Osteocyte (in vitro differentiated cells): ENCODE measurements at regions not wholly inside any gene's neighbourhood (a gene's known extent, or its start where the extent isn't known, plus 50 kb on each side); places are given as distances from the start of the nearest gene placed in this dataset.
A peak's percentile ranks its signal among the peaks of the same experiment; 100 is the strongest.

ENCODE experiments used
- DNase-seq: peaks from one replicate; pipeline ENCODE4 v3.0.0; 2021; ENCODE audit warnings: mixed read lengths; ENCODE audit not compliant: unreplicated experiment; ENCODE audit errors: extremely low spot score
- H3K27ac Mint-ChIP-seq: one replicate; pipeline ENCODE4 v1.8.0; 2021; ENCODE audit warnings: mild to moderate bottlenecking, mixed read lengths; ENCODE audit not compliant: unreplicated experiment
- H3K27me3 Mint-ChIP-seq: one replicate; pipeline ENCODE4 v1.8.0; 2021; ENCODE audit warnings: mixed read lengths; ENCODE audit not compliant: unreplicated experiment
- H3K36me3 Mint-ChIP-seq: one replicate; pipeline ENCODE4 v1.8.0; 2021; ENCODE audit warnings: mixed read lengths; ENCODE audit not compliant: unreplicated experiment
- H3K4me1 Mint-ChIP-seq: one replicate; pipeline ENCODE4 v1.8.0; 2021; ENCODE audit warnings: mixed read lengths; ENCODE audit not compliant: unreplicated experiment
- H3K4me3 Mint-ChIP-seq: one replicate; pipeline ENCODE4 v1.8.0; 2021; ENCODE audit warnings: mild to moderate bottlenecking, moderate library complexity, mixed read lengths; ENCODE audit not compliant: unreplicated experiment
- H3K9me3 Mint-ChIP-seq: one replicate; pipeline ENCODE4 v1.8.0; 2021; ENCODE audit warnings: mixed read lengths; ENCODE audit not compliant: unreplicated experiment
- TF ChIP-seq, protein P1 (sequence below): fragments of 200-600 bp; sonication (generic); IDR thresholded peaks from 2 replicates; pipeline ENCODE4 v1.5.0; 2021; ENCODE audit warnings: antibody characterized with exemption, mild to moderate bottlenecking, moderate library complexity

DNA sequence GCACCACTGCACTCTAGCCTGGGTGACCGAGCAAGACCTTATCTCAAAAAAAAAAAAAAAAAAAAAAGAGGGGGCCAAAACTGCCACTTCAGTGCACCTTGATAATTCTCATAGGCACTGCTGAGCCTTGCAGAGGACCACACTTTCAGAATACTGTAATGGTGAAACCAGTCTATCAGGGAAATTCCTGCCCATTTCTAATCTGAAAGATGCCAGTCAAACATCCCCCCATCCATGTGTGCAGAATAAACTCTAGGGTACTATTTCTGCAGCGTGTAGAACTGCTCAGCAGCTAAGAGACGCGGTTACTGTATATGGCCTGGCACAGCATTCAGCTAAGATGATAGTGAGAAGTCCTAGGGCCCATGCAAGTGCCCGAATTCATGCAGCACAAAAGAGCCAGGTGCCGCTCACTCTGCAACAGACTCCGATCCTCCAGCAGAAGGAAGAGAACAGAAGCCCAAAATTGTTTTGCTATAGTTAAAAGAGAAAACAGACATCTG lies 286.8 kb upstream of the KLF14 start:
- TF ChIP-seq, protein P1, sequence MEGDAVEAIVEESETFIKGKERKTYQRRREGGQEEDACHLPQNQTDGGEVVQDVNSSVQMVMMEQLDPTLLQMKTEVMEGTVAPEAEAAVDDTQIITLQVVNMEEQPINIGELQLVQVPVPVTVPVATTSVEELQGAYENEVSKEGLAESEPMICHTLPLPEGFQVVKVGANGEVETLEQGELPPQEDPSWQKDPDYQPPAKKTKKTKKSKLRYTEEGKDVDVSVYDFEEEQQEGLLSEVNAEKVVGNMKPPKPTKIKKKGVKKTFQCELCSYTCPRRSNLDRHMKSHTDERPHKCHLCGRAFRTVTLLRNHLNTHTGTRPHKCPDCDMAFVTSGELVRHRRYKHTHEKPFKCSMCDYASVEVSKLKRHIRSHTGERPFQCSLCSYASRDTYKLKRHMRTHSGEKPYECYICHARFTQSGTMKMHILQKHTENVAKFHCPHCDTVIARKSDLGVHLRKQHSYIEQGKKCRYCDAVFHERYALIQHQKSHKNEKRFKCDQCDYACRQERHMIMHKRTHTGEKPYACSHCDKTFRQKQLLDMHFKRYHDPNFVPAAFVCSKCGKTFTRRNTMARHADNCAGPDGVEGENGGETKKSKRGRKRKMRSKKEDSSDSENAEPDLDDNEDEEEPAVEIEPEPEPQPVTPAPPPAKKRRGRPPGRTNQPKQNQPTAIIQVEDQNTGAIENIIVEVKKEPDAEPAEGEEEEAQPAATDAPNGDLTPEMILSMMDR = no peak
- Mint-ChIP-seq H3K9me3 (no peaks in the 10 kb centered on the region), H3K36me3 (peaks cover 19% of the 10 kb centered on the region), H3K4me3 (no peak overlapping the region), H3K4me1 (peaks cover 24% of the 10 kb centered on the region), H3K27ac (no peak overlapping the region), H3K27me3 (no peaks in the 10 kb centered on the region)
- DNase-seq = no peak

DNA sequence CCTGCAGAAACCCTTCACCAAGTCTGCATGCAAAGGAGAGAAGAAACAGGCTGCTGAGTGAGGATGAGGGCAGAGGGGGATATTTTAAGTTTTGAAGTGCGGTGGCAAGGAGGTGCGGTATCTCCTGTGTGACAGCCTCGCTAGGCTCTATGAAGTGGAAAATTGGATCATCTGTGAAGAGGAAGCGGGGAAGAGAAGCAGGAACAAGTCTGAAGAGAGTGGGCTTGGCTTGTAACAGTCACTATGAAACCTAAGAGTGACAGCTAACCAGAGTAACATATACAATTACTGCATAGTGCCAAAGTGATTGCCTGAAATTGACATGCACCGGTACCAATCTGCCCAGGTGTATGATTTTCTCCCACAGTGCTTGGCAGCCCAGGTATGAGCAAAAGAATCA lies 287.5 kb upstream of the KLF14 start:
- H3K4me3 Mint-ChIP-seq = peak overlapping the region; percentile 3
- H3K36me3 Mint-ChIP-seq = peaks cover 19% of the 10 kb centered on the region
- TF ChIP-seq, protein P1 = no peak
- H3K9me3 Mint-ChIP-seq = no peaks in the 10 kb centered on the region
- peak overlapping the region; percentile 40 for H3K27ac Mint-ChIP-seq
- H3K27me3 Mint-ChIP-seq = no peaks in the 10 kb centered on the region
- peaks cover 17% of the 10 kb centered on the region for H3K4me1 Mint-ChIP-seq
- no peak for DNase-seq

DNA sequence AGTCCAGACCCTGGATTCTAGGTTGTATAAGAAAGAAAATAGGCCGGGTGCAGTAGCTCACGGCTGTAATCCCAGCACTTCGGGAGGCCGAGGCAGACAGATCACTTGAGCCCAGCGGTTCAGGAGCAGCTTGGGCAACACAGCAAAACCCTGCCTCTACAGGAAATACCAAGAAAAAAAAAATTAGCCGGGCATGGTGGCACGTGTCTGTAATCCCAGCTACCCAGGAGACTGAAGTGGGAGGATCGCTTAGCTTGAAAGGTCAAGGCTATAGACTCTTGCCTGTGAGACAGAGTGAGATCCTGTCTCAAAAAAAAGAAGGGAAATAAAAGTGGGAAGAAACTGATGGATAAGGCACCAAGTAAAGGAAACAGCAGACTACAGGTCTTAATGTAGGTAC lies 287.9 kb upstream of the KLF14 start:
- Mint-ChIP-seq H3K9me3 (no peaks in the 10 kb centered on the region), H3K4me3 (peak overlapping the region; percentile 3), H3K27me3 (no peaks in the 10 kb centered on the region), H3K4me1 (peaks cover 17% of the 10 kb centered on the region), H3K27ac (peak overlapping the region; percentile 40), H3K36me3 (peaks cover 19% of the 10 kb centered on the region)
- DNase-seq = no peak
- TF ChIP-seq, protein P1 = no peak

DNA sequence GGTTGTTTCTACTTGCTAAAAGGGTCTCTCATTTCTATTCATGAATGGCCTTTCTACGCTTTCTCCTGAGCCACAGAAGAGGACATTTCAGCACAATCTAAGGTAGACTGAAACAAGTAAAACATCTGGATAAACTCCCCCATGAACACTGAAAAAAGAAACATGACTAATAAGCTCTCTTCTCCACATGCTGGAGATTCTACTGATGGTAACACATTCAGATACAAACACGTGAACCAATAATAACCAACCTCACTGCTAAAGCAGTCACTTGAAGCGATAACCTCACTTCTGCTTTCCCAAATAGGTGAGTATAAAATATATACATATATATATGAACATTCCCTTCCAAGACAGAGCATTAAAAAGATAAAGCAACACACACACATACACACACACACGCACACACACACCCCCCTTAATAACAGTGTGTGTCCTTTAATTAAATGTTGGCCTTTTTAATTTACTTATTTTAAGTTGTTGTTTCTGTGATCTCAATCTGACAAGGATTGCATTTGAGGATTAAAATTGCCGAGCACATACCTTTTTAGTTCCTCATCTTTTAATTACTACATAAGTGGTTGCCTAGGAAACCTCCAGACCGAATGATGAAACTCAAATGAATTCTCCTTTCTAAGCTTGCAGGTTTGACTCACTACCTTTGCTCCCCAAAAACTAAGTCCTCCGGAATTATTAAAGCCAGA lies 292.4 kb upstream of the KLF14 start:
- Mint-ChIP-seq H3K4me3 (no peak overlapping the region), H3K4me1 (peaks cover 19% of the 10 kb centered on the region), H3K9me3 (no peaks in the 10 kb centered on the region), H3K36me3 (peaks cover 15% of the 10 kb centered on the region), H3K27ac (no peak overlapping the region), H3K27me3 (no peaks in the 10 kb centered on the region)
- TF ChIP-seq, protein P1 = no peak
- DNase-seq = no peak

DNA sequence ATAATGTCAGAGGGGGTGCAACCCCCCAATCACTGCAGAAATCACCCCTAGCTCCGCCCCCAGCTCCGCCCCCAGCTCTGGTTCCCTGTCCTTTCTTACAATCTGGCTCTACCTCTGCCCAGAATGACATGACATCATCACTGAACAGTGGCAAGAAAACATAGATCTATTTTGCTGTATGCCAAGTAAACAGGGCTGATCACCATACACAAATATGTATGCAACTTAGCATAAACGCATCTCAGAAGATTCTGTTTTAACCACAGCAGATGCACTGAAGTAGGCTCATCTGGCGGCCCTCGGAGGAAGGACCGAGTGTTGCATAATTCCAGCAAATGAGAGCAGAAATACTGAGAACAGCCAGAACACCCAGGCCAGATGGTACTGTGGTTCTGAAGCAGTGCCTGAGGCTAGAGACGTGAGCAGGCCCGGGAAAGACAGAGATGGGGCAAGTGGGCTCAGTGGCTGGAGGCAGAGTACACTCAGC lies 293.3 kb upstream of the KLF14 start:
- TF ChIP-seq, protein P1 = no peak
- no peak for DNase-seq
- Mint-ChIP-seq H3K36me3 (peaks cover 16% of the 10 kb centered on the region), H3K9me3 (no peaks in the 10 kb centered on the region), H3K27ac (peak overlapping the region; percentile 35), H3K4me1 (peaks cover 14% of the 10 kb centered on the region), H3K4me3 (no peak overlapping the region), H3K27me3 (no peaks in the 10 kb centered on the region)
